ENCODE measurements at regions not wholly inside any gene's neighbourhood (a gene's known extent, or its start where the extent isn't known, plus 50 kb on each side); places are given as distances from the start of the nearest gene placed in this dataset.

GRCh38 chr3:144743225-144743668 lies 771.6 kb downstream of the DIPK2A start:
- no peak for TF ChIP-seq CTCF (IDR thresholded peaks at IDR 0.05; ENCODE audit: insufficient read depth, low read depth, low read length)
- no peak for TF ChIP-seq EZH2 (IDR thresholded peaks at IDR 0.05; ENCODE audit: insufficient read depth, low read length)

Data from astrocyte (in vitro differentiated cells and primary cell).